Suppressor macrophage treated with lipopolysaccharide for 4 hours (primary cell): ENCODE measurements at regions not wholly inside any gene's neighbourhood (a gene's known extent, or its start where the extent isn't known, plus 50 kb on each side); places are given as distances from the start of the nearest gene placed in this dataset.
"Not testable (repeated sequence)": the region's sequence is repeated elsewhere in the genome, so short reads cannot be mapped to it uniquely, and the experiment has no call there.

Experiments
- DNase-seq: peaks from one replicate; pipeline ENCODE4 v3.0.0-alpha.2; 2020

- peak; percentile 76 for DNase-seq
Observed at GRCh38 chr15:38002883-38003477, 68.5 kb downstream of the TMCO5A start.

GRCh38 chr15:38004218-38004861 lies 69.9 kb downstream of the TMCO5A start:
- DNase-seq, result no peak

GRCh38 chr15:38005953-38006808 lies 71.7 kb downstream of the TMCO5A start:
- DNase-seq, result peak; percentile 66

GRCh38 chr15:38010395-38010794 lies 76.0 kb downstream of the TMCO5A start:
- DNase-seq, result no peak

- DNase-seq, result no peak
Observed at GRCh38 chr15:38012894-38013293, 78.5 kb downstream of the TMCO5A start.

GRCh38 chr15:38017721-38018120 lies 83.3 kb downstream of the TMCO5A start:
- DNase-seq, result peak; percentile 75

GRCh38 chr15:38019066-38019465 lies 84.6 kb downstream of the TMCO5A start:
- peak; percentile 78 for DNase-seq

GRCh38 chr15:38021259-38021658 lies 86.8 kb downstream of the TMCO5A start:
- DNase-seq, result no peak

GRCh38 chr15:38024293-38025091 lies 90.1 kb downstream of the TMCO5A start:
- DNase-seq, result no peak

- DNase-seq, result not testable (repeated sequence)
Observed at GRCh38 chr15:38025656-38026055, 91.2 kb downstream of the TMCO5A start.

GRCh38 chr15:38028869-38029268 lies 94.4 kb downstream of the TMCO5A start:
- peak; percentile 49 for DNase-seq

- DNase-seq, result no peak
Observed at GRCh38 chr15:38029736-38030135, 95.3 kb downstream of the TMCO5A start.

GRCh38 chr15:38030609-38031008 lies 96.2 kb downstream of the TMCO5A start:
- no peak for DNase-seq

GRCh38 chr15:38035701-38036100 lies 101.3 kb downstream of the TMCO5A start:
- DNase-seq, result no peak

GRCh38 chr15:38036790-38037338 lies 102.4 kb downstream of the TMCO5A start:
- DNase-seq, result no peak

- peak; percentile 63 for DNase-seq
Observed at GRCh38 chr15:38038659-38039442, 104.4 kb downstream of the TMCO5A start.

- DNase-seq, result no peak
Observed at GRCh38 chr15:38040615-38041014, 106.2 kb downstream of the TMCO5A start.

- no peak for DNase-seq
Observed at GRCh38 chr15:38041576-38041975, 107.1 kb downstream of the TMCO5A start.

GRCh38 chr15:38042211-38042610 lies 107.8 kb downstream of the TMCO5A start:
- no peak for DNase-seq

- DNase-seq, result peak; percentile 74
Observed at GRCh38 chr15:38042707-38043445, 108.4 kb downstream of the TMCO5A start.
